ENCODE measurements at regions not wholly inside any gene's neighbourhood (a gene's known extent, or its start where the extent isn't known, plus 50 kb on each side); places are given as distances from the start of the nearest gene placed in this dataset.

- H3K4me2 ChIP-seq (ENCODE audit: low read length): no peak overlapping the region
- no peaks in the 10 kb centered on the region for H3K27me3 ChIP-seq (ENCODE audit: low read depth, low read length)
- H3K36me3 ChIP-seq (replicated peaks; ENCODE audit: low read depth, low read length): no peaks in the 10 kb centered on the region
- H3K9me3 ChIP-seq (ENCODE audit: insufficient read depth, low read length): no peaks in the 10 kb centered on the region
- H3K27ac ChIP-seq (ENCODE audit: low read length): no peak overlapping the region
- H3K4me1 ChIP-seq (ENCODE audit: low read length): peaks cover 15% of the 10 kb centered on the region
- no peak for TF ChIP-seq CTCF (IDR thresholded peaks at IDR 0.05; ENCODE audit: low read depth, low read length)
- no peak for TF ChIP-seq EZH2phosphoT487 (IDR thresholded peaks at IDR 0.05; ENCODE audit: low read depth)
- no peaks in the 10 kb centered on the region for H3K79me2 ChIP-seq (ENCODE audit: low read length)
- H3K9ac ChIP-seq (ENCODE audit: low read length): no peak overlapping the region
- H4K20me1 ChIP-seq (ENCODE audit: insufficient read depth, low read length): no peaks in the 10 kb centered on the region
- no peak overlapping the region for H3K4me3 ChIP-seq (ENCODE audit: low read length)
- no peak overlapping the region for H2AFZ ChIP-seq (ENCODE audit: low read depth, low read length)
These were observed 127.9 kb downstream of the ZFP36L2 start for GRCh38 chr2:43098539-43098938.

GRCh38 chr2:43097644-43098408 is 128.6 kb downstream of the ZFP36L2 start:
- TF ChIP-seq EZH2phosphoT487 (IDR thresholded peaks at IDR 0.05; ENCODE audit: low read depth): no peak
- no peak for TF ChIP-seq CTCF (IDR thresholded peaks at IDR 0.05; ENCODE audit: low read depth, low read length)
- Histone ChIP-seq H3K27me3 (ENCODE audit: low read depth, low read length) (peaks cover under 1% of the 10 kb centered on the region; the same call in 1 of the 2 replicates), H3K36me3 (replicated peaks; ENCODE audit: low read depth, low read length) (no peaks in the 10 kb centered on the region), H3K9me3 (ENCODE audit: insufficient read depth, low read length) (no peaks in the 10 kb centered on the region), H2AFZ (ENCODE audit: low read depth, low read length) (no peak overlapping the region), H3K79me2 (ENCODE audit: low read length) (no peaks in the 10 kb centered on the region), H3K4me3 (ENCODE audit: low read length) (no peak overlapping the region), H4K20me1 (ENCODE audit: insufficient read depth, low read length) (no peaks in the 10 kb centered on the region), H3K4me2 (ENCODE audit: low read length) (peak overlapping the region; percentile 40), H3K4me1 (ENCODE audit: low read length) (peaks cover 15% of the 10 kb centered on the region), H3K9ac (ENCODE audit: low read length) (no peak overlapping the region), H3K27ac (ENCODE audit: low read length) (no peak overlapping the region)

- Histone ChIP-seq H3K27me3 (ENCODE audit: low read depth, low read length) (peaks cover 7% of the 10 kb centered on the region; the same call in 1 of the 2 replicates), H2AFZ (ENCODE audit: low read depth, low read length) (no peak overlapping the region), H3K4me3 (ENCODE audit: low read length) (no peak overlapping the region), H3K27ac (ENCODE audit: low read length) (no peak overlapping the region), H3K4me2 (ENCODE audit: low read length) (no peak overlapping the region), H3K9ac (ENCODE audit: low read length) (no peak overlapping the region), H3K36me3 (replicated peaks; ENCODE audit: low read depth, low read length) (no peaks in the 10 kb centered on the region), H3K9me3 (ENCODE audit: insufficient read depth, low read length) (no peaks in the 10 kb centered on the region), H3K4me1 (ENCODE audit: low read length) (peaks cover 15% of the 10 kb centered on the region), H3K79me2 (ENCODE audit: low read length) (no peaks in the 10 kb centered on the region), H4K20me1 (ENCODE audit: insufficient read depth, low read length) (no peaks in the 10 kb centered on the region)
- no peak for TF ChIP-seq EZH2phosphoT487 (IDR thresholded peaks at IDR 0.05; ENCODE audit: low read depth)
- TF ChIP-seq CTCF (IDR thresholded peaks at IDR 0.05; ENCODE audit: low read depth, low read length): no peak
These were observed 130.7 kb downstream of the ZFP36L2 start for GRCh38 chr2:43095533-43096295.

GRCh38 chr2:43092520-43093179 is 133.8 kb downstream of the ZFP36L2 start:
- peaks cover 10% of the 10 kb centered on the region; the same call in 1 of the 2 replicates for H3K27me3 ChIP-seq (ENCODE audit: low read depth, low read length)
- no peak overlapping the region for H2AFZ ChIP-seq (ENCODE audit: low read depth, low read length)
- no peaks in the 10 kb centered on the region for H3K79me2 ChIP-seq (ENCODE audit: low read length)
- no peak for TF ChIP-seq CTCF (IDR thresholded peaks at IDR 0.05; ENCODE audit: low read depth, low read length)
- no peak for TF ChIP-seq EZH2phosphoT487 (IDR thresholded peaks at IDR 0.05; ENCODE audit: low read depth)
- no peak overlapping the region for H3K9ac ChIP-seq (ENCODE audit: low read length)
- H3K27ac ChIP-seq (ENCODE audit: low read length): no peak overlapping the region
- H3K4me1 ChIP-seq (ENCODE audit: low read length): peaks cover 6% of the 10 kb centered on the region
- no peaks in the 10 kb centered on the region for H3K36me3 ChIP-seq (replicated peaks; ENCODE audit: low read depth, low read length)
- no peak overlapping the region for H3K4me3 ChIP-seq (ENCODE audit: low read length)
- H4K20me1 ChIP-seq (ENCODE audit: insufficient read depth, low read length): no peaks in the 10 kb centered on the region
- H3K9me3 ChIP-seq (ENCODE audit: insufficient read depth, low read length): peaks cover 4% of the 10 kb centered on the region; the same call in 1 of the 2 replicates
- no peak overlapping the region for H3K4me2 ChIP-seq (ENCODE audit: low read length)
